ENCODE measurements at regions not wholly inside any gene's neighbourhood (a gene's known extent, or its start where the extent isn't known, plus 50 kb on each side); places are given as distances from the start of the nearest gene placed in this dataset.

- H3K36me3 ChIP-seq, result no peaks in the 10 kb centered on the region
- peak in 1 of 2 donors; percentile 22 for DNase-seq (ENCODE audit: low spot score in 2 of 2)
- no peaks in the 10 kb centered on the region for H3K4me1 ChIP-seq
- peaks cover 4 to 30% of the 10 kb centered on the region in 2 donors for H3K9me3 ChIP-seq
- TF ChIP-seq CTCF (IDR thresholded peaks at IDR 0.05), result no peak
- H3K27me3 ChIP-seq, result no peaks in the 10 kb centered on the region
- intact Hi-C loops (cut with DNase I; ENCODE audit: low total_unique reads), result no loop called here
- H3K27ac ChIP-seq, result no peak overlapping the region
- no peak overlapping the region for H3K4me3 ChIP-seq
These were observed 328.2 kb downstream of the GLRX3 start for GRCh38 chr10:130464426-130464825.

- no peak overlapping the region for H3K27ac ChIP-seq
- no peak overlapping the region for H3K4me3 ChIP-seq
- peaks cover 0 to 13% of the 10 kb centered on the region in 2 donors for H3K27me3 ChIP-seq
- H3K4me1 ChIP-seq, result no peaks in the 10 kb centered on the region
- intact Hi-C loops (cut with DNase I; ENCODE audit: low total_unique reads), result no loop called here
- H3K36me3 ChIP-seq, result no peaks in the 10 kb centered on the region
- TF ChIP-seq POLR2AphosphoS5 (IDR thresholded peaks at IDR 0.05), result no peak
- TF ChIP-seq POLR2A (IDR thresholded peaks at IDR 0.05), result no peak
- no peak for TF ChIP-seq CTCF (IDR thresholded peaks at IDR 0.05)
- peak in 1 of 2 donors; percentile 2 for DNase-seq (ENCODE audit: low spot score in 2 of 2)
- peaks cover 4 to 34% of the 10 kb centered on the region in 2 donors for H3K9me3 ChIP-seq
These were observed 330.2 kb downstream of the GLRX3 start for GRCh38 chr10:130466271-130466997.

- Histone ChIP-seq H3K9me3 (peaks cover 4 to 34% of the 10 kb centered on the region in 2 donors), H3K27ac (no peak overlapping the region), H3K27me3 (peaks cover 0 to 16% of the 10 kb centered on the region in 2 donors), H3K36me3 (no peaks in the 10 kb centered on the region), H3K4me3 (no peak overlapping the region), H3K4me1 (no peaks in the 10 kb centered on the region)
- no peak for DNase-seq (ENCODE audit: low spot score in 2 of 2)
- intact Hi-C loops (cut with DNase I; ENCODE audit: low total_unique reads), result no loop called here
- no peak for TF ChIP-seq CTCF (IDR thresholded peaks at IDR 0.05)
- no peak for TF ChIP-seq POLR2AphosphoS5 (IDR thresholded peaks at IDR 0.05)
- TF ChIP-seq POLR2A (IDR thresholded peaks at IDR 0.05), result no peak
These were observed 334.1 kb downstream of the GLRX3 start for GRCh38 chr10:130470286-130470685.

- Histone ChIP-seq H3K4me3 (no peak overlapping the region), H3K9me3 (peaks cover 4 to 34% of the 10 kb centered on the region in 2 donors), H3K27ac (no peak overlapping the region), H3K4me1 (no peaks in the 10 kb centered on the region), H3K36me3 (no peaks in the 10 kb centered on the region), H3K27me3 (peaks cover 0 to 16% of the 10 kb centered on the region in 2 donors)
- TF ChIP-seq POLR2A (IDR thresholded peaks at IDR 0.05), result no peak
- no peak for TF ChIP-seq CTCF (IDR thresholded peaks at IDR 0.05)
- no peak for TF ChIP-seq POLR2AphosphoS5 (IDR thresholded peaks at IDR 0.05)
- intact Hi-C loops (cut with DNase I; ENCODE audit: low total_unique reads), result no loop called here
- DNase-seq (ENCODE audit: low spot score in 2 of 2), result peak in 1 of 2 donors; percentile 2
These were observed 334.8 kb downstream of the GLRX3 start for GRCh38 chr10:130470973-130471372.

- intact Hi-C loops (cut with DNase I; ENCODE audit: low total_unique reads), result no loop called here
- no peak overlapping the region for H3K4me3 ChIP-seq
- peaks cover 0 to 19% of the 10 kb centered on the region in 2 donors for H3K27me3 ChIP-seq
- no peak for TF ChIP-seq POLR2A (IDR thresholded peaks at IDR 0.05)
- no peak for TF ChIP-seq CTCF (IDR thresholded peaks at IDR 0.05)
- TF ChIP-seq POLR2AphosphoS5 (IDR thresholded peaks at IDR 0.05), result no peak
- no peak overlapping the region for H3K27ac ChIP-seq
- no peaks in the 10 kb centered on the region for H3K36me3 ChIP-seq
- H3K4me1 ChIP-seq, result no peaks in the 10 kb centered on the region
- DNase-seq (ENCODE audit: low spot score in 2 of 2), result peak in 1 of 2 donors; percentile 20
- H3K9me3 ChIP-seq, result peaks cover 4 to 30% of the 10 kb centered on the region in 2 donors
These were observed 335.3 kb downstream of the GLRX3 start for GRCh38 chr10:130471486-130471885.
